SK-N-SH (cell line): ENCODE measurements at regions not wholly inside any gene's neighbourhood (a gene's known extent, or its start where the extent isn't known, plus 50 kb on each side); places are given as distances from the start of the nearest gene placed in this dataset.

Experiments used
- CTCF ChIA-PET: fragments of 300-600, 350-600 bp; formaldehyde crosslinking; extraction: SDS; loops from one replicate; lab custom pipeline; 2021; lab: Yijun Ruan, JAX
- POLR2A ChIA-PET: fragments of 350-600 bp; sonication (Branson Sonifier 250); formaldehyde crosslinking; extraction: SDS; loops from one replicate; lab custom pipeline; 2020; ENCODE audit warnings: antibody characterized with exemption, inconsistent platforms; lab: Yijun Ruan, JAX
- DNase-seq: peaks from one replicate; pipeline ENCODE4 v3.0.0; 2012
- H2AFZ ChIP-seq: fragments of 200-600 bp; sonication (generic); 2 replicates; pipeline ENCODE4 v1.8.1; 2016; ENCODE audit warnings: antibody characterized with exemption, mild to moderate bottlenecking, low read depth
- H3F3A ChIP-seq: fragments of 200-600 bp; sonication (generic); replicated peaks from 2 replicates; pipeline ENCODE3; 2016; ENCODE audit warnings: antibody characterized with exemption, mild to moderate bottlenecking; ENCODE audit not compliant: insufficient read depth
- H3K27ac ChIP-seq, 2 experiments: fragments of 200-500 bp in 1 of 2; fragments of 200-600 bp in 1 of 2; sonication (Bioruptor generic) in 1 of 2; sonication (generic), shearing (Covaris generic) in 1 of 2; 2 replicates each; pipeline versions ENCODE4 v1.5.1 to v1.6.1; 2014 to 2016; ENCODE audit warnings: low read depth in 2 of 2, inconsistent platforms in 1 of 2, low read length in 1 of 2, mild to moderate bottlenecking in 1 of 2, mixed read lengths in 1 of 2
- H3K27me3 ChIP-seq: fragments of 200-600 bp; sonication (generic), shearing (Covaris generic); 2 replicates; pipeline ENCODE4 v1.6.1; 2016; ENCODE audit warnings: mixed run types; ENCODE audit not compliant: insufficient read depth
- H3K36me3 ChIP-seq, 2 experiments: fragments of 200-500 bp in 1 of 2; fragments of 200-600 bp in 1 of 2; sonication (Bioruptor generic) in 1 of 2; sonication (generic) in 1 of 2; replicated peaks in 1 of 2; 2 replicates each; pipeline versions ENCODE3 to v1.5.1; 2014 to 2016; ENCODE audit warnings: low read length in 1 of 2, mild to moderate bottlenecking in 1 of 2; ENCODE audit not compliant: insufficient read depth in 2 of 2, control insufficient read depth in 1 of 2
- H3K4me1 ChIP-seq, 2 experiments: fragments of 200-500 bp in 1 of 2; fragments of 200-600 bp in 1 of 2; sonication (Bioruptor generic) in 1 of 2; sonication (generic), shearing (Covaris generic) in 1 of 2; 2 replicates each; pipeline versions ENCODE4 v1.5.1 to v1.6.1; 2014 to 2016; ENCODE audit warnings: low read depth in 1 of 2, low read length in 1 of 2, mixed run types in 1 of 2; ENCODE audit not compliant: insufficient read depth in 2 of 2, control insufficient read depth in 1 of 2
- H3K4me2 ChIP-seq: fragments of 200-600 bp; sonication (generic), shearing (Covaris generic); 2 replicates; pipeline ENCODE4 v1.6.1; 2017; ENCODE audit warnings: mixed run types
- H3K4me3 ChIP-seq, 2 experiments: fragments of 200-500 bp in 1 of 2; fragments of 200-600 bp in 1 of 2; sonication (Bioruptor generic) in 1 of 2; sonication (generic), shearing (Covaris generic) in 1 of 2; 2 replicates each; pipeline versions ENCODE4 v1.5.1 to v1.8.1; 2014 to 2016; ENCODE audit warnings: low read depth in 2 of 2, inconsistent platforms in 1 of 2, low read length in 1 of 2, mild to moderate bottlenecking in 1 of 2, mixed read lengths in 1 of 2, moderate library complexity in 1 of 2
- H3K79me2 ChIP-seq: fragments of 200-600 bp; sonication (generic); 2 replicates; pipeline ENCODE4 v1.8.1; 2017; ENCODE audit warnings: mild to moderate bottlenecking; ENCODE audit not compliant: insufficient read depth
- H3K9ac ChIP-seq: fragments of 200-600 bp; sonication (generic); 2 replicates; pipeline ENCODE4 v1.6.1; 2017; ENCODE audit warnings: mixed run types
- H3K9me2 ChIP-seq: fragments of 200-600 bp; sonication (generic); 2 replicates; pipeline ENCODE4 v1.6.1; 2017; ENCODE audit warnings: mixed run types
- H3K9me3 ChIP-seq: fragments of 200-600 bp; sonication (generic); 2 replicates; pipeline ENCODE4 v1.6.1; 2017; ENCODE audit warnings: mixed run types, mild to moderate bottlenecking, moderate library complexity
- H4K20me1 ChIP-seq: fragments of 200-600 bp; sonication (generic); 2 replicates; pipeline ENCODE4 v1.6.1; 2017; ENCODE audit warnings: mild to moderate bottlenecking, mixed run types; ENCODE audit not compliant: insufficient read depth
- CHD2 ChIP-seq: fragments of 150-350 bp; IDR thresholded peaks from 2 replicates; pipeline ENCODE4 v1.6.1; 2018; ENCODE audit warnings: low read length; ENCODE audit not compliant: partially characterized antibody
- CTCF ChIP-seq: fragments of 200-600 bp; sonication (generic); IDR thresholded peaks from 2 replicates; pipeline ENCODE4 v1.6.1; 2017; ENCODE audit warnings: antibody characterized with exemption, mild to moderate bottlenecking, moderate library complexity
- ELF1 ChIP-seq: IDR thresholded peaks from 2 replicates; pipeline ENCODE4 v1.4.0; 2012
- FOXJ3 ChIP-seq: sonication (generic); formaldehyde crosslinking; IDR thresholded peaks from 2 replicates; pipeline ENCODE4 v1.5.1; 2020; ENCODE audit warnings: mild to moderate bottlenecking, missing genetic modification reagents
- FOXM1 ChIP-seq: IDR thresholded peaks from 2 replicates; pipeline ENCODE4 v1.4.0; 2012; ENCODE audit warnings: low read depth, mild to moderate bottlenecking
- GABPA ChIP-seq: IDR thresholded peaks from 2 replicates; pipeline ENCODE4 v1.4.0; 2012; ENCODE audit warnings: low read depth, mild to moderate bottlenecking
- GATA2 ChIP-seq: sonication (generic); formaldehyde crosslinking; IDR thresholded peaks from 2 replicates; pipeline ENCODE4 v1.5.0; 2020; ENCODE audit warnings: mild to moderate bottlenecking, missing genetic modification reagents
- IRF3 ChIP-seq: fragments of 150-350 bp; IDR thresholded peaks from 2 replicates; pipeline ENCODE4 v1.6.1; 2016; ENCODE audit warnings: mild to moderate bottlenecking, low read depth, low read length
- MAX ChIP-seq: IDR thresholded peaks from 2 replicates; pipeline ENCODE4 v1.4.0; 2012; ENCODE audit warnings: low read depth
- MEF2A ChIP-seq: IDR thresholded peaks from 2 replicates; pipeline ENCODE4 v1.4.0; 2012; ENCODE audit warnings: low read depth, borderline replicate concordance
- NRF1 ChIP-seq: IDR thresholded peaks from 2 replicates; pipeline ENCODE4 v1.6.1; 2012; ENCODE audit warnings: low read depth, mild to moderate bottlenecking, low read length
- PBX3 ChIP-seq: IDR thresholded peaks from 2 replicates; pipeline ENCODE4; 2012
- POLR2AphosphoS5 ChIP-seq: IDR thresholded peaks from 2 replicates; pipeline ENCODE4 v1.6.1; 2012; ENCODE audit warnings: low read depth, low read length
- RFX5 ChIP-seq: IDR thresholded peaks from 2 replicates; pipeline ENCODE4 v1.6.1; 2012; ENCODE audit warnings: mild to moderate bottlenecking, improper control_type of control experiment, low read length
- RXRA ChIP-seq: IDR thresholded peaks from 2 replicates; pipeline ENCODE4 v1.4.0; 2012; ENCODE audit warnings: low read depth, mild to moderate bottlenecking, borderline replicate concordance
- SMC3 ChIP-seq: IDR thresholded peaks from 2 replicates; pipeline ENCODE4 v1.6.1; 2012; ENCODE audit warnings: low read depth, low read length, improper control_type of control experiment
- TAF1 ChIP-seq: IDR thresholded peaks from 2 replicates; pipeline ENCODE4 v1.6.1; 2012; ENCODE audit warnings: low read depth, mild to moderate bottlenecking, low read length, moderate library complexity, borderline replicate concordance
- WGBS: methylation state at CpG from one replicate; pipeline ENCODE4 v1.1.6; 2017; ENCODE audit warnings: low lambda C conversion rate; 5-methylcytosine and 5-hydroxymethylcytosine counted together
- TF ChIP-seq, protein P1 (sequence below): IDR thresholded peaks from 2 replicates; pipeline ENCODE4 v1.4.0; 2012; ENCODE audit warnings: low read depth, borderline replicate concordance

DNA sequence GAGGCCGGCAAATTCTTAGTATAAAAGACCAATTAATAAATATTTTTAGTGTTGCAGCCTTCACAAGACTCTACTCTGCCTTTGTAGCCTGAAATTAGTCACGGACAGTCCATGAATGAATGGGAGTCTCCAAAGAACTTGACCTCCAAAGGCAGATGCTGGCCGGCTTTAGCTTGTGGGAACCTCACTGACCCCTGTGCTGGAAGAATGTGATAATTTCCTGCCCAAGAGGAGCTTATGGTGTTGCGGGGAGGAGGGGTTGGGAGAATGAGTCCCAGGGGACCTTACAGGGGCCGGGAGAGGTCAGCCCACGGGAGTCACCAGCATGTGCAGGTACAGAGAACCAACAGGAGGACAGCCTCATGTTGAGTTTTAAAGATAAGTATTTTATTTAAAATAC lies 143.1 kb downstream of the IRX2 start:
- WGBS: 3% methylated on average over 6 of the region's 6 CpGs
- Histone ChIP-seq H3K27ac (no peak overlapping the region), H2AFZ (no peak overlapping the region), H3K27me3 (no peaks in the 10 kb centered on the region; the same call in 1 of the 2 replicates), H3K79me2 (no peaks in the 10 kb centered on the region), H3K9me3 (no peaks in the 10 kb centered on the region), H3K4me3 (no peak overlapping the region), H3K4me2 (no peak overlapping the region), H3K36me3 (no peaks in the 10 kb centered on the region), H3F3A (no peaks in the 10 kb centered on the region), H3K9me2 (no peaks in the 10 kb centered on the region), H3K4me1 (no peaks in the 10 kb centered on the region), H3K9ac (no peak overlapping the region), H4K20me1 (no peaks in the 10 kb centered on the region)
- TF ChIP-seq MAX (no peak), FOXM1 (no peak), IRF3 (no peak), RXRA (no peak), RFX5 (no peak), POLR2AphosphoS5 (no peak)
- ChIA-PET POLR2A (no interaction called here), CTCF (no interaction called here)
- DNase-seq: no peak

DNA sequence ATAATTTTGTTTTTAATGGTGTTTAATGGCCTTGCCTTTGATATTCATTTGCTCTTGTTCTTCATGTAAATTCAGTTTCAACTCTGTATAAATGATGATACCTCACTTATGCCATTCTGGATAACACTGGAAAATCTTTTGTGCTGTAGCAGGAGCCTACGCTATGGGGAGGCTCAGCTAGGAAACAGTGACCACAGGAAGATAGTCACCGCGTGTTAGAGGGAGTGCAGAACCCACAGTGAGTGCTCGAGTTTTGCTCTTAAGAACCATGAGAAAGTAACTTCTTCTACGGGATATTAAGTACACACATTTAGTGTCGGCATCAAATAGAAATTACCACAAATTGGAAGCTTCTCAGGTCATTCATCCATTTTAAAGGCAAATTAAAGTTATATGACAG lies 143.9 kb downstream of the IRX2 start:
- H3F3A ChIP-seq: no peaks in the 10 kb centered on the region
- H4K20me1 ChIP-seq: no peaks in the 10 kb centered on the region
- ChIA-PET CTCF (no interaction called here), POLR2A (no interaction called here)
- DNase-seq: no peak
- no peaks in the 10 kb centered on the region for H3K9me2 ChIP-seq
- TF ChIP-seq RFX5 (no peak), POLR2AphosphoS5 (no peak), ELF1 (no peak), GABPA (no peak), CTCF (no peak), NRF1 (no peak), RXRA (no peak), PBX3 (no peak), GATA2 (CRISPR knock-in tag) (no peak), CHD2 (no peak), TAF1 (no peak), MEF2A (no peak), FOXJ3 (CRISPR knock-in tag) (no peak), SMC3 (no peak)
- TF ChIP-seq, protein P1, sequence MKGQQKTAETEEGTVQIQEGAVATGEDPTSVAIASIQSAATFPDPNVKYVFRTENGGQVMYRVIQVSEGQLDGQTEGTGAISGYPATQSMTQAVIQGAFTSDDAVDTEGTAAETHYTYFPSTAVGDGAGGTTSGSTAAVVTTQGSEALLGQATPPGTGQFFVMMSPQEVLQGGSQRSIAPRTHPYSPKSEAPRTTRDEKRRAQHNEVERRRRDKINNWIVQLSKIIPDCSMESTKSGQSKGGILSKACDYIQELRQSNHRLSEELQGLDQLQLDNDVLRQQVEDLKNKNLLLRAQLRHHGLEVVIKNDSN: no peak
- H3K4me3 ChIP-seq: no peak overlapping the region
- H3K27me3 ChIP-seq: no peaks in the 10 kb centered on the region; the same call in 1 of the 2 replicates
- no peak overlapping the region for H3K27ac ChIP-seq
- H3K36me3 ChIP-seq: no peaks in the 10 kb centered on the region
- no peaks in the 10 kb centered on the region for H3K79me2 ChIP-seq
- 1% methylated on average over 6 of the region's 6 CpGs for WGBS
- H3K4me2 ChIP-seq: no peak overlapping the region
- H3K9ac ChIP-seq: no peak overlapping the region
- H3K9me3 ChIP-seq: no peaks in the 10 kb centered on the region
- H2AFZ ChIP-seq: no peak overlapping the region
- no peaks in the 10 kb centered on the region for H3K4me1 ChIP-seq
